ENCODE measurements at regions not wholly inside any gene's neighbourhood (a gene's known extent, or its start where the extent isn't known, plus 50 kb on each side); places are given as distances from the start of the nearest gene placed in this dataset.

- TF ChIP-seq E2F5 (CRISPR knock-in tag; IDR thresholded peaks at IDR 0.05) (no peak), ZNF281 (CRISPR knock-in tag; IDR thresholded peaks at IDR 0.05) (no peak), STAT6 (CRISPR knock-in tag; conservative IDR thresholded peaks at IDR 0.05; ENCODE audit: low read depth) (no peak), HMGXB4 (CRISPR knock-in tag; IDR thresholded peaks at IDR 0.05) (no peak)
These were observed 302.7 kb downstream of the SIPA1L2 start (continued) for GRCh38 chr1:232327269-232327668.

- no peaks in the 10 kb centered on the region for H3K36me3 Mint-ChIP-seq
- CTCF ChIA-PET: no interaction called here
- peaks cover 8% of the 10 kb centered on the region for H3K4me1 Mint-ChIP-seq
- peaks cover 5% of the 10 kb centered on the region; the same call in 1 of the 2 replicates for H3K27me3 Mint-ChIP-seq (ENCODE audit: low read depth)
- POLR2A ChIA-PET: no interaction called here
- no peak for DNase-seq (ENCODE audit: low spot score)
- no peak overlapping the region for H3K4me3 Mint-ChIP-seq
- TF ChIP-seq ZMAT4 (CRISPR knock-in tag; IDR thresholded peaks at IDR 0.05) (no peak), GRHL2 (CRISPR knock-in tag; IDR thresholded peaks at IDR 0.05; ENCODE audit: insufficient replicate concordance, severe bottlenecking) (no peak), JUN (CRISPR knock-in tag; IDR thresholded peaks at IDR 0.05) (no peak), MAX (CRISPR knock-in tag; IDR thresholded peaks at IDR 0.05) (no peak), ATF3 (CRISPR knock-in tag; conservative IDR thresholded peaks at IDR 0.05) (no peak), ELF4 (CRISPR knock-in tag; IDR thresholded peaks at IDR 0.05; ENCODE audit: low read depth) (no peak), TEAD4 (CRISPR knock-in tag; IDR thresholded peaks at IDR 0.05) (no peak)
- ATAC-seq: no peak
- no peak overlapping the region for H3K27ac Mint-ChIP-seq
- H3K9me3 Mint-ChIP-seq: peaks cover 18% of the 10 kb centered on the region
These were observed 307.7 kb downstream of the SIPA1L2 start for GRCh38 chr1:232322162-232322734.

GRCh38 chr1:232319518-232320210, 310.3 kb downstream of the SIPA1L2 start:
- ATAC-seq: no peak
- H3K4me1 Mint-ChIP-seq: peaks cover 8% of the 10 kb centered on the region
- CTCF ChIA-PET: interaction anchor here (1.0 to 1.1 kb wide), 2 partner anchors 308 to 336 kb away, joined by 3 read pairs; no protein-coding TSS in a partner anchor
- TF ChIP-seq ZNF416 (CRISPR knock-in tag; IDR thresholded peaks at IDR 0.05): no peak
- TF ChIP-seq CREM (CRISPR knock-in tag; IDR thresholded peaks at IDR 0.05): no peak
- no peak for TF ChIP-seq GABPB1 (CRISPR knock-in tag; IDR thresholded peaks at IDR 0.05)
- TF ChIP-seq ZNF219 (CRISPR knock-in tag; IDR thresholded peaks at IDR 0.05; ENCODE audit: borderline replicate concordance): no peak
- TF ChIP-seq EMX1 (CRISPR knock-in tag; IDR thresholded peaks at IDR 0.05): no peak
- TF ChIP-seq ZNF281 (CRISPR knock-in tag; IDR thresholded peaks at IDR 0.05): no peak
- TF ChIP-seq ZNF317 (CRISPR knock-in tag; IDR thresholded peaks at IDR 0.05; ENCODE audit: borderline replicate concordance, low read depth): no peak

More at GRCh38 chr1:232319518-232320210, 310.3 kb downstream of the SIPA1L2 start:
- peaks cover 20% of the 10 kb centered on the region for H3K9me3 Mint-ChIP-seq
- no peak for DNase-seq (ENCODE audit: low spot score)
- no peak overlapping the region for H3K27ac Mint-ChIP-seq
- POLR2A ChIA-PET: interaction anchor here (0.7 kb wide), 1 partner anchor 1172 kb away, joined by 5 read pairs; no protein-coding TSS in a partner anchor
- no peak overlapping the region for H3K4me3 Mint-ChIP-seq
- no peaks in the 10 kb centered on the region for H3K36me3 Mint-ChIP-seq
- H3K27me3 Mint-ChIP-seq (ENCODE audit: low read depth): peaks cover 5% of the 10 kb centered on the region; the same call in 1 of the 2 replicates
